ENCODE measurements at regions not wholly inside any gene's neighbourhood (a gene's known extent, or its start where the extent isn't known, plus 50 kb on each side); places are given as distances from the start of the nearest gene placed in this dataset.

DNA sequence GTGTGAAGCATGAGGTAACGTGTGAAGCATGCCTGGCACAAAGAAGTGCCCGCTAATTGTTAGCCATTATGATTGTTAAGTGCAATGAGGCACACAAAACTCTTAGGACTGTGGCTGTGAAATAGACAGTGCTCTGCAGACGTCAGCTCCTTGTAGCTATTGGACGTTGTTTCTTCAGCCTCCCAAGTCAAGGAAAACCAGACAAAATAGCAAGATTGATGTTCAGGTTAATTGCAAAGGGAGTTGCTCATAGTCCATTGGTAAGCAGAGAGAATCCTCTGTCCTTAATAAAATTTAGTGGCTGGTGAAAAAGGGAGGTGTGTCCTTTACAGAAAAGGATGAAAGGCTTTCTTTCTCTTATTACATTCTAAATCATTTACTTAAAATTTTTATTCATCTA lies 54.6 kb upstream of the MBP start:
- in situ Hi-C loops (cut with HindIII; ENCODE audit: low sequenced_read_pairs) = no loop called here
- TF ChIP-seq, protein P1, sequence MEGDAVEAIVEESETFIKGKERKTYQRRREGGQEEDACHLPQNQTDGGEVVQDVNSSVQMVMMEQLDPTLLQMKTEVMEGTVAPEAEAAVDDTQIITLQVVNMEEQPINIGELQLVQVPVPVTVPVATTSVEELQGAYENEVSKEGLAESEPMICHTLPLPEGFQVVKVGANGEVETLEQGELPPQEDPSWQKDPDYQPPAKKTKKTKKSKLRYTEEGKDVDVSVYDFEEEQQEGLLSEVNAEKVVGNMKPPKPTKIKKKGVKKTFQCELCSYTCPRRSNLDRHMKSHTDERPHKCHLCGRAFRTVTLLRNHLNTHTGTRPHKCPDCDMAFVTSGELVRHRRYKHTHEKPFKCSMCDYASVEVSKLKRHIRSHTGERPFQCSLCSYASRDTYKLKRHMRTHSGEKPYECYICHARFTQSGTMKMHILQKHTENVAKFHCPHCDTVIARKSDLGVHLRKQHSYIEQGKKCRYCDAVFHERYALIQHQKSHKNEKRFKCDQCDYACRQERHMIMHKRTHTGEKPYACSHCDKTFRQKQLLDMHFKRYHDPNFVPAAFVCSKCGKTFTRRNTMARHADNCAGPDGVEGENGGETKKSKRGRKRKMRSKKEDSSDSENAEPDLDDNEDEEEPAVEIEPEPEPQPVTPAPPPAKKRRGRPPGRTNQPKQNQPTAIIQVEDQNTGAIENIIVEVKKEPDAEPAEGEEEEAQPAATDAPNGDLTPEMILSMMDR (IDR thresholded peaks at IDR 0.05; ENCODE audit: low read depth, low read length, missing control alignments) = no peak
- DNase-seq (ENCODE audit: low read depth) = no peak
- H3K4me3 ChIP-seq (ENCODE audit: low read depth, low read length) = no peak overlapping the region

DNA sequence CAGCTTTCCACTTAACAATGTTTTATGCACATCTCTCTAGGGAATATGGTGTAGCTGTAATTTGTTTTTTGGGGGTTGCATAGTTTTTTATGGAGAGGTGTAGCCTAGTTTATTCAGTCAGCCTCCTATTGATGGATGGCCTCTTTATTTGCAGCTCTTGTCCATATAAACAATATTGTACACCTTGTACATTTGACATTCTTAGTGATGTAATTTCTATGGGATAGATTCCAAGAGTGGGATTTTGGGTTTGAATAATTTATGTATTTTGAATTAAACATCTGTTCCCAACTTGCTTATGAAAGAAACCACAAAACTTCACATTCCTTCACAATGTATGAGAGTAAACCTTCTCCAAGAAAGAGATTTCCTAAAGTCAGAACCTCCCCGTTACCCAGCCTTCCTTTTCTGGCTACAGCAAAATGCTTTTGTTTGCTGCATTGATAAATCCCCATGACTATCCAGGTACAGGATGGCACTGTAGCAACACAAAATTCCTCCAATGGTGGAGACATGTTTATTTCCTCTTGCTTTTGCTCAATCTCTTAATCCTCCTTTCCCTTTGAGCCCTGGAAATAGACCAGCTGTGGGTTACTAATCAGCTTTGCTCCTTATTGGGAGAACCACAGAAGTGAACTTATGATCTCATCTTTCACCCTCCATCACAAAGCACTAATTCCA lies 58.4 kb upstream of the GALR1 start:
- TF ChIP-seq, protein P1 (IDR thresholded peaks at IDR 0.05; ENCODE audit: low read depth, low read length, missing control alignments) = no peak
- H3K4me3 ChIP-seq (ENCODE audit: low read depth, low read length) = no peak overlapping the region
- in situ Hi-C loops (cut with HindIII; ENCODE audit: low sequenced_read_pairs) = no loop called here
- peak; percentile 80 for DNase-seq (ENCODE audit: low read depth)

DNA sequence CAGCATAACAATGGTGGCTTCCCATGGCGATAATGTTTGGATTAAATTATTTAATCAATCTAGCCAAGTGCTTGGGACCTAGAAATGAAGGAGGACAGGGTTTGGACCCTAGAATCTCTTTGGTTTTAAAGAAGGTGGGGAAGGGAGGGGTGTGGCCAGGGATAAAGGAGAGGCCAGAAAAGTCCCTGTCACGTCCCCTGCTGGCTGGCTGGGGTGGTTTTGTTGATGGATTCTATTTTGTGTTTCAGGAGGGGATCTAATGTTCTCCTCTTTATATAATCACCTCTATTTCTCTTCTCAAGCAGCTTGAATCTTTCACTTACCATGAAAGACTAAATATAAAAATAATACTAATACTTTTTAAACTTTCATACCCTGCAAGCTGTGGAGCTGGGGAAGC lies 52.6 kb upstream of the GALR1 start:
- DNase-seq (ENCODE audit: low read depth) = no peak
- H3K4me3 ChIP-seq (ENCODE audit: low read depth, low read length) = no peak overlapping the region
- in situ Hi-C loops (cut with HindIII; ENCODE audit: low sequenced_read_pairs) = loop anchor here (5.0 kb wide), 1 partner anchor 135 kb away; no protein-coding TSS in a partner anchor
- TF ChIP-seq, protein P1 (IDR thresholded peaks at IDR 0.05; ENCODE audit: low read depth, low read length, missing control alignments) = no peak

DNA sequence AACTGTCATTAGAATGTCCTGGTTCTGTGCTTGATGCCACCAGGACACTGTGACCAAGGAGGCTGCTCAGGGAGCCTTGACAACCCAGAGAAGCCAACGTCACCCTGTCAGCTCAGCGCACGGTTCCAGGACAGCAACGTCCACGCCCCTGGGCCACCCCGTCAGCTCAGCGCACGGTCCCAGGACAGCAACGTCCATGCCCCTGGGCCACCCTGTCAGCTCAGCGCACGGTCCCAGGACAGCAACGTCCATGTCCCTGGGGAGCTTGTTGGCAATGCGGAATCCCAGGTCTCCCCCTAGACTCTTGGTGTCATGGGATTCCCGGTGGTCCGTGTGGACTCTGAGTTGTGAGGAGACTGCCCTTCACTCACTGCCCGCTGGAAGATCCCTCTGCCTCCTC lies 51.0 kb upstream of the GALR1 start:
- DNase-seq (ENCODE audit: low read depth) = no peak
- in situ Hi-C loops (cut with HindIII; ENCODE audit: low sequenced_read_pairs) = loop anchor here (5.0 kb wide), 1 partner anchor 136 kb away; no protein-coding TSS in a partner anchor
- TF ChIP-seq, protein P1 (IDR thresholded peaks at IDR 0.05; ENCODE audit: low read depth, low read length, missing control alignments) = no peak
- no peak overlapping the region for H3K4me3 ChIP-seq (ENCODE audit: low read depth, low read length)

DNA sequence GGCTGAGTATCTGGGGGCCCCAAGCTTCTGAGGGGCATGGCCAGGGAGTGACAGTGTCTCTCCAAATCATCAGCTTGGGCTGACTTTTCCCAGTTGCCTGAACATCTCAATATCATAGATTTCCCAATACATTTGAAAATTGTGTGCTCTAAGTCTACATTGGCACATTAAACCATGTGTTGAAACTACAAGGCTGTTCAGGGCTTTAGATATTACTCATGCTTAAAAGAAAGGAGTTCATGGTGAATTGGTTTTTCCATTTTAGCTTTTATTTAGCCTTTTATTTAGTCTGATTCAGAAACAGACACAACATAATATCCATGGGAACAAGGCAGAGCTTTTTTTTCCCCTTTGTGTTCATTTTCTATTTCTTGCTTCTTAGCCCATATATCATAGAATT lies 49.9 kb upstream of the GALR1 start:
- no peak overlapping the region for H3K4me3 ChIP-seq (ENCODE audit: low read depth, low read length)
- in situ Hi-C loops (cut with HindIII; ENCODE audit: low sequenced_read_pairs) = loop anchor here (5.0 kb wide), 1 partner anchor 137 kb away; no protein-coding TSS in a partner anchor
- DNase-seq (ENCODE audit: low read depth) = no peak
- TF ChIP-seq, protein P1 (IDR thresholded peaks at IDR 0.05; ENCODE audit: low read depth, low read length, missing control alignments) = no peak

All from astrocyte of the cerebellum (primary cell).